ENCODE measurements at regions not wholly inside any gene's neighbourhood (a gene's known extent, or its start where the extent isn't known, plus 50 kb on each side); places are given as distances from the start of the nearest gene placed in this dataset.

DNA sequence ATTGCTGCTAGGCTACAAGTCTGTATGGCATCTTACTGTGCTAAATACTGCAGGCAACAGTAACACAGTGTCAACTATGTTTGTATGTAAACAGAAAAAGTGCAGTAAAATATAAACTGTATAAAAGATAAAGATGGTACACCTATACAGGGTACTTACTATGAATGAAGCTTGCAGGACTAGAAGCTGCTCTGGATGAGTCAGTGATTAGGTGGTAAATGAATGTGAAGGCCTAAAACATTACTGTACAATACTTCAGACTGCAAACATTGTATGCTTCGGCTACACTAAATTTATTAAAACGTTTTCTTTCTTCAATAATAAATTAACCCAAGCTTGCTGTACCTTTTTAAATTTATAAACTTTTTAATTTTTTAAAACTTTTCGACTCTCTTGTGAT, 97.1 kb downstream of the HLX start:
- TF ChIP-seq CTCF (IDR thresholded peaks at IDR 0.05; ENCODE audit: insufficient read depth, low read depth, low read length): no peak
- TF ChIP-seq EZH2 (IDR thresholded peaks at IDR 0.05; ENCODE audit: insufficient read depth, low read length): no peak

All from astrocyte (in vitro differentiated cells and primary cell).